MCF 10A (cell line): ENCODE measurements at regions not wholly inside any gene's neighbourhood (a gene's known extent, or its start where the extent isn't known, plus 50 kb on each side); places are given as distances from the start of the nearest gene placed in this dataset.

Source experiments
- BruUV-seq: library from RNA; stranded (reverse); fragments of 400-500 nt; replicated peaks from 2 replicates; lab custom pipeline; 2021; lab: Mats Ljungman, UMichigan
- CTCF ChIA-PET: fragments of 300-600 bp; sonication (Branson Sonifier 250); formaldehyde crosslinking; extraction: SDS; loops from one replicate; lab custom pipeline; 2021; ENCODE audit warnings: antibody characterized with exemption, inconsistent platforms; lab: Yijun Ruan, JAX
- POLR2A ChIA-PET: fragments of 300-600, 350-650 bp; sonication (Branson Sonifier 250); formaldehyde crosslinking; extraction: SDS; loops from one replicate; lab custom pipeline; 2020; ENCODE audit warnings: antibody characterized with exemption, inconsistent platforms; lab: Yijun Ruan, JAX
- DNase-seq: peaks from one replicate; pipeline ENCODE4 v3.0.0-alpha.2; 2018; ENCODE audit not compliant: unreplicated experiment
- H3K27ac Mint-ChIP-seq: one replicate; pipeline ENCODE4 v1.8.0; 2022; ENCODE audit warnings: mild to moderate bottlenecking, low read depth, mixed read lengths; ENCODE audit not compliant: unreplicated experiment
- H3K27me3 Mint-ChIP-seq: one replicate; pipeline ENCODE4 v1.8.0; 2022; ENCODE audit warnings: mixed read lengths; ENCODE audit not compliant: insufficient read depth, unreplicated experiment
- H3K36me3 Mint-ChIP-seq: one replicate; pipeline ENCODE4 v1.8.0; 2022; ENCODE audit warnings: mild to moderate bottlenecking, moderate library complexity, mixed read lengths; ENCODE audit not compliant: insufficient read depth, unreplicated experiment
- H3K4me1 Mint-ChIP-seq: one replicate; pipeline ENCODE4 v1.8.0; 2022; ENCODE audit warnings: mixed read lengths; ENCODE audit not compliant: insufficient read depth, unreplicated experiment
- H3K4me3 Mint-ChIP-seq: one replicate; pipeline ENCODE4 v1.8.0; 2022; ENCODE audit warnings: mild to moderate bottlenecking, moderate library complexity, mixed read lengths; ENCODE audit not compliant: unreplicated experiment
- H3K9me3 Mint-ChIP-seq: one replicate; pipeline ENCODE4 v1.8.0; 2022; ENCODE audit warnings: mixed read lengths; ENCODE audit not compliant: unreplicated experiment
- CTCF ChIP-seq: fragments of 200-600 bp; IDR thresholded peaks from one replicate; pipeline ENCODE4 v1.8.0; 2022; ENCODE audit warnings: antibody characterized with exemption, mild to moderate bottlenecking; ENCODE audit not compliant: unreplicated experiment
- intact Hi-C: fragments of 100-400 bp; cut with micrococcal nuclease; formaldehyde crosslinking; loops from 2 replicates; pipeline ENCODE4 v1.14.1; 2022

- Mint-ChIP-seq H3K27ac (no peak overlapping the region), H3K27me3 (no peaks in the 10 kb centered on the region), H3K9me3 (no peaks in the 10 kb centered on the region), H3K4me3 (no peak overlapping the region), H3K36me3 (no peaks in the 10 kb centered on the region), H3K4me1 (peaks cover 7% of the 10 kb centered on the region)
- POLR2A ChIA-PET, result interaction anchor here (0.6 to 1.4 kb wide), 6 partner anchors 11 to 234 kb away, joined by 3 to 4 read pairs (median 4); no protein-coding TSS in a partner anchor
- intact Hi-C loops, result no loop called here
- no TSS peak for BruUV-seq
- no peak for TF ChIP-seq CTCF
- CTCF ChIA-PET, result interaction anchor here (0.7 kb wide), 1 partner anchor 67 kb away, joined by 3 read pairs; no protein-coding TSS in a partner anchor
- DNase-seq, result no peak
Measured at GRCh38 chr2:207296265-207296948, 130.7 kb upstream of the KLF7 start.

- H3K27me3 Mint-ChIP-seq, result no peaks in the 10 kb centered on the region
- H3K4me3 Mint-ChIP-seq, result no peak overlapping the region
- no peak for TF ChIP-seq CTCF
- H3K4me1 Mint-ChIP-seq, result peaks cover 7% of the 10 kb centered on the region
- BruUV-seq, result no TSS peak
- H3K9me3 Mint-ChIP-seq, result no peaks in the 10 kb centered on the region
- no peak overlapping the region for H3K27ac Mint-ChIP-seq
- H3K36me3 Mint-ChIP-seq, result no peaks in the 10 kb centered on the region
- ChIA-PET CTCF (no interaction called here), POLR2A (interaction anchor here (0.8 kb wide), 1 partner anchor 135 kb away, joined by 3 read pairs; the partner anchor contains the start of gene KLF7)
- DNase-seq, result no peak
- intact Hi-C loops, result no loop called here
Measured at GRCh38 chr2:207300817-207301216, 135.1 kb upstream of the KLF7 start.

GRCh38 chr2:207304761-207305160 is 139.0 kb upstream of the KLF7 start:
- Mint-ChIP-seq H3K4me3 (no peak overlapping the region), H3K27ac (no peak overlapping the region), H3K9me3 (no peaks in the 10 kb centered on the region), H3K27me3 (no peaks in the 10 kb centered on the region), H3K36me3 (peaks cover 4% of the 10 kb centered on the region), H3K4me1 (no peaks in the 10 kb centered on the region)
- ChIA-PET POLR2A (no interaction called here), CTCF (interaction anchor here (0.6 kb wide), 2 partner anchors 48 to 250 kb away, joined by 3 read pairs; no protein-coding TSS in a partner anchor)
- intact Hi-C loops, result no loop called here
- TF ChIP-seq CTCF, result no peak
- no TSS peak for BruUV-seq
- no peak for DNase-seq

GRCh38 chr2:207308519-207309224 is 142.9 kb upstream of the KLF7 start:
- BruUV-seq, result no TSS peak
- CTCF ChIA-PET, result no interaction called here
- Mint-ChIP-seq H3K4me3 (no peak overlapping the region), H3K4me1 (peaks cover 26% of the 10 kb centered on the region), H3K9me3 (no peaks in the 10 kb centered on the region), H3K27ac (no peak overlapping the region), H3K36me3 (peaks cover 4% of the 10 kb centered on the region), H3K27me3 (no peaks in the 10 kb centered on the region)
- POLR2A ChIA-PET, result interaction anchor here (0.8 to 1.3 kb wide), 2 partner anchors 25 to 69 kb away, joined by 3 to 6 read pairs; no protein-coding TSS in a partner anchor
- intact Hi-C loops, result no loop called here
- TF ChIP-seq CTCF, result no peak
- DNase-seq, result no peak
